IMR-90 (cell line): ENCODE measurements at regions not wholly inside any gene's neighbourhood (a gene's known extent, or its start where the extent isn't known, plus 50 kb on each side); places are given as distances from the start of the nearest gene placed in this dataset.
"Not testable (repeated sequence)": the region's sequence is repeated elsewhere in the genome, so short reads cannot be mapped to it uniquely, and the experiment has no call there.

ENCODE experiments used
- CEBPB ChIP-seq: IDR thresholded peaks from 2 replicates; pipeline ENCODE4 v1.6.1; 2012; ENCODE audit warnings: low read depth, low read length, improper control_type of control experiment
- CTCF ChIP-seq: conservative IDR thresholded peaks from 2 replicates; pipeline ENCODE4 v1.5.1; 2012; ENCODE audit warnings: mild to moderate bottlenecking, low read depth, low read length, improper control_type of control experiment
- NFE2L2 ChIP-seq: fragments of 150-350 bp; IDR thresholded peaks from 2 replicates; pipeline ENCODE4 v1.6.1; 2016; ENCODE audit warnings: low read depth, mild to moderate bottlenecking, low read length
- POLR2A ChIP-seq: IDR thresholded peaks from 2 replicates; pipeline ENCODE4 v1.6.1; 2012; ENCODE audit warnings: mild to moderate bottlenecking, low read depth, low read length

- not testable (repeated sequence) for TF ChIP-seq CEBPB, CTCF, POLR2A, NFE2L2
Observed at GRCh38 chr1:199254040-199254439, 615.2 kb downstream of the PTPRC start.
